ENCODE measurements at regions not wholly inside any gene's neighbourhood (a gene's known extent, or its start where the extent isn't known, plus 50 kb on each side); places are given as distances from the start of the nearest gene placed in this dataset.
"Not testable (repeated sequence)": the region's sequence is repeated elsewhere in the genome, so short reads cannot be mapped to it uniquely, and the experiment has no call there.

DNA sequence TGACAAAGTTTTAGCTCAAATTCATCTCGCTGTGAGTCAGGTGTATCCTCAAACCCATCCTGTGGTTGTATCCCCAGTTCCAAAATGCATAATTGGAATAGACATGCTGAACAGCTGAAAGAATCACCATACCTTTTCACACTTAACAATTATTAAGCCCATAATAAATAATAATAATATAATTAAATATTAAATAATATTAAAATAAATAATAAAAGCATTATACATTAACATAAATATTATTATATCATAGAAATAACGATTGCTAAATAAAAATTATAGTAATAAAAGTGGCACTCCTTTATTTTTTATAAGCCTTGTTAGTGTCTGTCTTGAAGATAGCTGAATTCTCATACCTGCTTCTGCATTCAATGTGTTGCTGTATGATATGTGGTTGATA lies 257.5 kb upstream of the B3GALT2 start:
- no peaks in the 10 kb centered on the region for H3K9me3 ChIP-seq
- no peak overlapping the region for H3K4me3 ChIP-seq
- no peaks in the 10 kb centered on the region for H3K36me3 ChIP-seq
- no peak overlapping the region for H3K27ac ChIP-seq
- no peak for DNase-seq (ENCODE audit: low spot score)
- TF ChIP-seq, protein P1, sequence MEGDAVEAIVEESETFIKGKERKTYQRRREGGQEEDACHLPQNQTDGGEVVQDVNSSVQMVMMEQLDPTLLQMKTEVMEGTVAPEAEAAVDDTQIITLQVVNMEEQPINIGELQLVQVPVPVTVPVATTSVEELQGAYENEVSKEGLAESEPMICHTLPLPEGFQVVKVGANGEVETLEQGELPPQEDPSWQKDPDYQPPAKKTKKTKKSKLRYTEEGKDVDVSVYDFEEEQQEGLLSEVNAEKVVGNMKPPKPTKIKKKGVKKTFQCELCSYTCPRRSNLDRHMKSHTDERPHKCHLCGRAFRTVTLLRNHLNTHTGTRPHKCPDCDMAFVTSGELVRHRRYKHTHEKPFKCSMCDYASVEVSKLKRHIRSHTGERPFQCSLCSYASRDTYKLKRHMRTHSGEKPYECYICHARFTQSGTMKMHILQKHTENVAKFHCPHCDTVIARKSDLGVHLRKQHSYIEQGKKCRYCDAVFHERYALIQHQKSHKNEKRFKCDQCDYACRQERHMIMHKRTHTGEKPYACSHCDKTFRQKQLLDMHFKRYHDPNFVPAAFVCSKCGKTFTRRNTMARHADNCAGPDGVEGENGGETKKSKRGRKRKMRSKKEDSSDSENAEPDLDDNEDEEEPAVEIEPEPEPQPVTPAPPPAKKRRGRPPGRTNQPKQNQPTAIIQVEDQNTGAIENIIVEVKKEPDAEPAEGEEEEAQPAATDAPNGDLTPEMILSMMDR (IDR thresholded peaks at IDR 0.05): no peak
- H3K27me3 ChIP-seq (replicated peaks; ENCODE audit: insufficient read depth): no peaks in the 10 kb centered on the region
- no peak for ATAC-seq (ENCODE audit: insufficient number of reproducible peaks, low FRiP score, low read depth)
- no peaks in the 10 kb centered on the region for H3K4me1 ChIP-seq (ENCODE audit: control insufficient read depth in 1 of 2, low read depth in 2 of 2)

DNA sequence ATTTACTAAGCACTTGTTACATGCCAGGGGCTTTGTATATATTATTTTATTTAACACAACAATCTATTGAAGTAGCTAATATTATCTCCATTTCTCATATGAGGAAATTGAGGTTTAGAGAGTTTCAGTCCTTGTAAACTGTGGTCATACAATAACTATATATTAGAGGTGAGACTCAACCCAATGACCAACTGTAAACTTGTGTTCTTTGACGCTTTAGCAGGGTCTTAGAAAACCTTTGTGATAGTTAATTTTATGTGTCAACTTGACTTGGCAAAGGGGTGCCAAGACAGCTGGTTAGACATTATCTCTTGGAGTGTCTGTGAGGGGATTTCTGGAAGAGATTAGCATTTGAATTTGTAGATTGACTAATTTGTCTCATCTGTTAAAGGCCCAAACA lies 252.4 kb upstream of the B3GALT2 start:
- DNase-seq (ENCODE audit: low spot score) (no peak), ATAC-seq (ENCODE audit: insufficient number of reproducible peaks, low FRiP score, low read depth) (no peak)
- no peaks in the 10 kb centered on the region for H3K36me3 ChIP-seq
- H3K27ac ChIP-seq: no peak overlapping the region
- peaks cover 2% of the 10 kb centered on the region for H3K9me3 ChIP-seq
- TF ChIP-seq, protein P1 (IDR thresholded peaks at IDR 0.05): no peak
- no peak overlapping the region for H3K4me3 ChIP-seq
- H3K27me3 ChIP-seq (replicated peaks; ENCODE audit: insufficient read depth): no peaks in the 10 kb centered on the region
- H3K4me1 ChIP-seq (ENCODE audit: control insufficient read depth in 1 of 2, low read depth in 2 of 2): no peaks in the 10 kb centered on the region

DNA sequence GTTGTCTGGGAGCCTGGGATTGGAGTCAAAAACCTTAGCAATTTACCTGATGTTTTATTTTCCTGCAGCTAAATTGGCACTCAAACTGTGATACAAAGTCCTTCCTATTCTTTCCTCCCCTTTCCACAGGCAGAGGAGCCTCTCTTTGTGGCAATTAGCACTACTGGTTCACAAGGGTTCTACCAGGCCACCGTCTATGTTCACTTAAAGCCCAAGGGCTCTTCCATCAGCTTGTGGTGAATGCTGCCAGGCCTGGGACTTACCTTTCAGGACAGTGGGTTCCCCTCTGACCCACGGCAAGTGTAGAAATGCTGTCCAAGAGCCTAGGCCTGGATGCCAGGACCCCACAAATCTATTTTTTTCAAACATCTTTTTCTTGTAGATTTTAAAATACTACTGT lies 251.9 kb upstream of the B3GALT2 start:
- TF ChIP-seq, protein P1 (IDR thresholded peaks at IDR 0.05): no peak
- no peak overlapping the region for H3K27ac ChIP-seq
- H3K36me3 ChIP-seq: no peaks in the 10 kb centered on the region
- peaks cover 7% of the 10 kb centered on the region for H3K9me3 ChIP-seq
- H3K4me1 ChIP-seq (ENCODE audit: control insufficient read depth in 1 of 2, low read depth in 2 of 2): no peaks in the 10 kb centered on the region
- ATAC-seq (ENCODE audit: insufficient number of reproducible peaks, low FRiP score, low read depth): no peak
- no peak for DNase-seq (ENCODE audit: low spot score)
- H3K27me3 ChIP-seq (replicated peaks; ENCODE audit: insufficient read depth): no peaks in the 10 kb centered on the region
- no peak overlapping the region for H3K4me3 ChIP-seq

DNA sequence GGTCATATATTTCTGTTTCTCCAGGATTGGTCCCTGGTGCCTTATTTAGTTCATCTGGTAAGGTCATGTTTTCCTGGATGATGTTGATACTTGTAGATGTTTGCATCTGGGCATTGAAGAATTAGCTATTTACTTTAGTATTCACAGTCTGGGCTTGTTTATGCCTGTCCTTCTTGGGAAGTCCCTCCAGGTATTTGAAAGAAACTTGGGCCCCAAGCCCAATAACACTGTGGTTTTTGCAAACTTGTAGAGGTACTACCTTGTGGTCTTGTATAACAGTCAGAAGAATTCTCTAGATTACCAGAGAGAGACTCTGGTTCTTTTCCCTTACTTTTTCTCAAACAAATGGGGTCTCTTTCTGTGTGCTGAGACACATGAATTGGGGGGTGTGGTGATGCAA lies 251.4 kb upstream of the B3GALT2 start:
- TF ChIP-seq, protein P1 (IDR thresholded peaks at IDR 0.05): no peak

DNA sequence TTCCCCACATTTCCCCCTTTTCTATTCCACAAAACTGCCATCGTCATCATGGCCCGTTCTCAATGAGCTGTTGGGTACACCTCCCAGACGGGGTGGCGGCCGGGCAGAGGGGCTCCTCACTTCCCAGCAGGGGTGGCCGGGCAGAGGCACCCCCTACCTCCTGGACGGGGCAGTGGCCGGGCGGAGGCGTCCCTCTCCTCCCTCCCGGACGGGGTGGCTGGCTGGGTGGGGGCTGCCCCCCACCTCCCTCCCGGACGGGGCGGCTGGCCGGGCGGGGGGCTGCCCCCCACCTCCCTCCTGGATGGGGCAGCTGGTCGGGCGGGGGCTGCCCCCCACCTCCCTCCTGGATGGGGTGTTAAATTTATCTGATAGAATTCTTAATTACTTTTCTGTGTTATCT lies 250.9 kb upstream of the B3GALT2 start:
- H3K9me3 ChIP-seq; H3K36me3 ChIP-seq; H3K4me3 ChIP-seq; H3K27me3 ChIP-seq (replicated peaks; ENCODE audit: insufficient read depth); DNase-seq (ENCODE audit: low spot score); H3K27ac ChIP-seq; ATAC-seq (ENCODE audit: insufficient number of reproducible peaks, low FRiP score, low read depth); H3K4me1 ChIP-seq (ENCODE audit: control insufficient read depth in 1 of 2, low read depth in 2 of 2): not testable (repeated sequence)

More for the DNA sequence above, 251.4 kb upstream of the B3GALT2 start:
- H3K36me3 ChIP-seq: no peaks in the 10 kb centered on the region
- H3K27ac ChIP-seq: no peak overlapping the region
- H3K9me3 ChIP-seq: peaks cover 9% of the 10 kb centered on the region
- no peaks in the 10 kb centered on the region for H3K27me3 ChIP-seq (replicated peaks; ENCODE audit: insufficient read depth)
- DNase-seq (ENCODE audit: low spot score) (no peak), ATAC-seq (ENCODE audit: insufficient number of reproducible peaks, low FRiP score, low read depth) (no peak)
- no peaks in the 10 kb centered on the region for H3K4me1 ChIP-seq (ENCODE audit: control insufficient read depth in 1 of 2, low read depth in 2 of 2)
- no peak overlapping the region for H3K4me3 ChIP-seq

DNA sequence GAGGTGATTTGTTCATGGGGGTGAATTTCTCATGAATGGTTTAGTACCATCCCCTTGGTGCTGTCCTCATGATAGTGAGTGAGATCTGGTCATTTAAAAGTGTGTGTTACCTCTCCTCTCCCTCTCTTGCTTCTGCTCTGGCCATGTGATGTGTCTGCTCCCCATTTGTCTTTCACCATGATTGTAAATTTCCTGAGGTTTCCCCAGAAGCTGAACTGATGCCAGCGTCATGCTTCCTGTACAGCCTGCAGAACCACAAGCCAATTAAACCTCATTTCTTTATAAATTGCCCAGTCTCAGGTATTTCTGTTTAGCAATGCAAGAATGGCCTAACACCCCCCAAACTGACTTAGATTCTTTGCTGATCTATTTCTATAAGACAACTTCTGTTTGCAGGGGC lies 249.4 kb upstream of the B3GALT2 start:
- ATAC-seq (ENCODE audit: insufficient number of reproducible peaks, low FRiP score, low read depth) (no peak), DNase-seq (ENCODE audit: low spot score) (no peak)
- Histone ChIP-seq H3K27me3 (replicated peaks; ENCODE audit: insufficient read depth) (no peaks in the 10 kb centered on the region), H3K9me3 (peaks cover 10% of the 10 kb centered on the region), H3K4me3 (no peak overlapping the region), H3K36me3 (no peaks in the 10 kb centered on the region), H3K27ac (no peak overlapping the region), H3K4me1 (ENCODE audit: control insufficient read depth in 1 of 2, low read depth in 2 of 2) (no peaks in the 10 kb centered on the region)
- TF ChIP-seq, protein P1 (IDR thresholded peaks at IDR 0.05): no peak
